Gastroesophageal sphincter (tissue), 3 donors: ENCODE measurements at regions not wholly inside any gene's neighbourhood (a gene's known extent, or its start where the extent isn't known, plus 50 kb on each side); places are given as distances from the start of the nearest gene placed in this dataset.

Source experiments
- CTCF ChIP-seq, 4 experiments: fragments of 200-600 bp in 2 of 4; fragments of 450-650 bp in 2 of 4; sonication (generic) in 1 of 4; IDR thresholded peaks; one replicate each; pipeline ENCODE4 v1.5.1; 2017 to 2019; ENCODE audit warnings: antibody characterized with exemption in 4 of 4, mild to moderate bottlenecking in 2 of 4, moderate library complexity in 2 of 4
- EP300 ChIP-seq: sonication (generic); formaldehyde crosslinking; IDR thresholded peaks from one replicate; pipeline ENCODE4 v1.6.1; 2017; ENCODE audit warnings: antibody characterized with exemption, mild to moderate bottlenecking
- POLR2A ChIP-seq, 2 donors: fragments of 450-650 bp; IDR thresholded peaks; one replicate each; pipeline ENCODE4 v1.6.1; 2017; ENCODE audit warnings: antibody characterized with exemption in 2 of 2, mild to moderate bottlenecking in 2 of 2, moderate library complexity in 1 of 2
- POLR2AphosphoS5 ChIP-seq: sonication (generic); formaldehyde crosslinking; IDR thresholded peaks from one replicate; pipeline ENCODE4 v1.6.1; 2017; ENCODE audit warnings: antibody characterized with exemption

- TF ChIP-seq CTCF (IDR thresholded peaks at IDR 0.05) (no peak), POLR2A (IDR thresholded peaks at IDR 0.05) (no peak), POLR2AphosphoS5 (no peak), EP300 (no peak)
These were observed 186.8 kb upstream of the RGS18 start for GRCh38 chr1:191971447-191971846.
